ENCODE measurements at regions not wholly inside any gene's neighbourhood (a gene's known extent, or its start where the extent isn't known, plus 50 kb on each side); places are given as distances from the start of the nearest gene placed in this dataset.
A peak's percentile ranks its signal among the peaks of the same experiment; 100 is the strongest.
"Not testable (repeated sequence)": the region's sequence is repeated elsewhere in the genome, so short reads cannot be mapped to it uniquely, and the experiment has no call there.

DNA sequence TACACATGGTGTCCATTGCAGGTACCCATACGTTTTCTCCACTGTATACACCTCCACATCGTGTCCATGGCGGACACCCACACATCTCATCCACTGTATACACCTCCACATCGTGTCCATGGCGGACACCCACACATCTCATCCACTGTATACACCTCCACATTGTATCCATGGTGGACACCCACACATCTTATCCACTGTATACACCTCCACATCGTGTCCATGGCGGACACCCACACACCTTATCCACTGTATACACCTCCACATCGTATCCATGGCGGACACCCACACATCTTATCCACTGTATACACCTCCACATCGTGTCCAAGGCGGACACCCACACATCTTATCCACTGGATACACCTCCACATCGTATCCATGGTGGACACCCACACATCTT, 50.4 kb upstream of the TTC34 start:
- not testable (repeated sequence) for H3K4me3 ChIP-seq (ENCODE audit: low read depth, low read length); DNase-seq (ENCODE audit: low read depth in 4 of 6, low spot score in 6 of 6); H3K36me3 ChIP-seq (ENCODE audit: control insufficient read depth, insufficient read depth, low read length); H3K9me3 ChIP-seq (ENCODE audit: control insufficient read depth, insufficient read depth, low read length); H3K27me3 ChIP-seq (ENCODE audit: control insufficient read depth, insufficient read depth, low read length); H3K27ac ChIP-seq (ENCODE audit: low read depth, low read length)
- 92% methylated on average over 11 of the region's 12 CpGs for WGBS (ENCODE audit: insufficient coverage)
- peaks cover 17% of the 10 kb centered on the region for H3K4me1 ChIP-seq (ENCODE audit: control insufficient read depth, insufficient read depth, low read length)

DNA sequence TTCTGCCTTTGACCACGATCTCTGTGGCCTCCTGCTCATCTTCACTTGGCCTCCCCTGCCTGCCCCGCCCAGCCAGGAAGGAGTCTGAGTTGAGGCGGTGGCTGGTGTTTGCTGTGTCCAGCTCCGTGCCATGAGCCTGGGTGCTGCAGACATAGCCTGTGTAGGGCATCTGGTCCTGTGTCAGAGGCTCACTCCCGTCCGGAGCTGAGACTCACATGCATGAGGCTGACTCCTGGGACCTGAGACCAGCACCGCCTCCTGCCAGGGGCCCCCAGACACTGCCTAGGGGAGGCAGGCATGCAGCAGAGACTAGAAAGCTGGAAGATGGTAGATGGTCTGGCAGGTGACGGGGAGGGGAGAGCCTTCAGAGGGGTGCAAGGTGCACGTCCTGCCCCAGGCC, 52.2 kb upstream of the TTC34 start:
- Histone ChIP-seq H3K4me3 (ENCODE audit: low read depth, low read length) (no peak overlapping the region), H3K36me3 (ENCODE audit: control insufficient read depth, insufficient read depth, low read length) (no peaks in the 10 kb centered on the region), H3K27me3 (ENCODE audit: control insufficient read depth, insufficient read depth, low read length) (peaks cover 6% of the 10 kb centered on the region), H3K9me3 (ENCODE audit: control insufficient read depth, insufficient read depth, low read length) (no peaks in the 10 kb centered on the region), H3K4me1 (ENCODE audit: control insufficient read depth, insufficient read depth, low read length) (peaks cover 23% of the 10 kb centered on the region), H3K27ac (ENCODE audit: low read depth, low read length) (no peak overlapping the region)
- 96% methylated on average over 9 of the region's 9 CpGs for WGBS (ENCODE audit: insufficient coverage)
- DNase-seq (ENCODE audit: low read depth in 4 of 6, low spot score in 6 of 6) = no peak

DNA sequence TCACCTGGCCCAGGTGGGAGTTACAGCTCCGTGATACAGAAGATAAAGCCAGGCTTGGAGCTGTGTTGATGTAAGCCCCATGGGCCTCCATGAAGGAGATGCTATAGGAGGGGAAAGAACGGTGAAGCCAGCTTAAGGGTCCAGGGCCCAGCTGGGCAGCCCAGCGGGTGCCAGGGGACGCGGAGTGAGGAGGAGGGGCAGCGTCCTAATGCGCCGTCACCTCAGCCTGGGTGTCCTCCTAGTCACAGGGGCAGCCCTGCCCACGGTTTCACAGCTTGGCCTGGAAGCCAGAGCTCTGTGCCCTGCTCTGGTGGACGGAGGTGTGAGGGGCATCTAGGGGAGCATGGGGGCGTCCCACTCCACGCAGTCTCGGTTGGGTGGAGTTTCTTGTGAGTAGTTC, 52.7 kb upstream of the TTC34 start:
- H3K9me3 ChIP-seq (ENCODE audit: control insufficient read depth, insufficient read depth, low read length) = no peaks in the 10 kb centered on the region
- no peak overlapping the region for H3K4me3 ChIP-seq (ENCODE audit: low read depth, low read length)
- H3K27ac ChIP-seq (ENCODE audit: low read depth, low read length) = no peak overlapping the region
- H3K36me3 ChIP-seq (ENCODE audit: control insufficient read depth, insufficient read depth, low read length) = no peaks in the 10 kb centered on the region
- 91% methylated on average over 13 of the region's 13 CpGs for WGBS (ENCODE audit: insufficient coverage)
- H3K27me3 ChIP-seq (ENCODE audit: control insufficient read depth, insufficient read depth, low read length) = peaks cover 6% of the 10 kb centered on the region
- peaks cover 23% of the 10 kb centered on the region for H3K4me1 ChIP-seq (ENCODE audit: control insufficient read depth, insufficient read depth, low read length)
- DNase-seq (ENCODE audit: low read depth in 4 of 6, low spot score in 6 of 6) = no peak

DNA sequence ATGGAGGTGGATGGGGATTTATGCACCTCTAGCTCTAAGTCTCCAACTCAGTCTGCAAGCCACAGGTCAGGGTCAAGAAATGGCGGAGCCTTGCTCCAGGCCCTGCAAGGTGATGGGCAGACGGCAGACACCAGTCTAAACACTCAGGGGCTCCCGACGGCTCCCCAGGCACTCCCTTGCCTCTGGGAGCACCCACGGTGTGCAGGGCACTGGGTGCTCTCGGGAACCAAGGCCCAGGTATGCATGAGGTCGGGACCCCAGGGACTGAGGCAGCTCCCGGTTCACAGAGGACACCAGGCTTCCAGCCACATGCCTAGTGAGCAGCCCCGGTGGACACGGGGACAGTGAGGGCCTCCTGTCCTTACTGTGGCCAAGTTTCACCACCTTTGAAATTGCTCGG, 53.1 kb upstream of the TTC34 start:
- H3K27ac ChIP-seq (ENCODE audit: low read depth, low read length) = no peak overlapping the region
- no peaks in the 10 kb centered on the region for H3K9me3 ChIP-seq (ENCODE audit: control insufficient read depth, insufficient read depth, low read length)
- H3K27me3 ChIP-seq (ENCODE audit: control insufficient read depth, insufficient read depth, low read length) = peaks cover 6% of the 10 kb centered on the region
- WGBS (ENCODE audit: insufficient coverage) = 91% methylated on average over 11 of the region's 11 CpGs
- H3K4me3 ChIP-seq (ENCODE audit: low read depth, low read length) = no peak overlapping the region
- no peaks in the 10 kb centered on the region for H3K36me3 ChIP-seq (ENCODE audit: control insufficient read depth, insufficient read depth, low read length)
- no peak for DNase-seq (ENCODE audit: low read depth in 4 of 6, low spot score in 6 of 6)
- peaks cover 23% of the 10 kb centered on the region for H3K4me1 ChIP-seq (ENCODE audit: control insufficient read depth, insufficient read depth, low read length)

DNA sequence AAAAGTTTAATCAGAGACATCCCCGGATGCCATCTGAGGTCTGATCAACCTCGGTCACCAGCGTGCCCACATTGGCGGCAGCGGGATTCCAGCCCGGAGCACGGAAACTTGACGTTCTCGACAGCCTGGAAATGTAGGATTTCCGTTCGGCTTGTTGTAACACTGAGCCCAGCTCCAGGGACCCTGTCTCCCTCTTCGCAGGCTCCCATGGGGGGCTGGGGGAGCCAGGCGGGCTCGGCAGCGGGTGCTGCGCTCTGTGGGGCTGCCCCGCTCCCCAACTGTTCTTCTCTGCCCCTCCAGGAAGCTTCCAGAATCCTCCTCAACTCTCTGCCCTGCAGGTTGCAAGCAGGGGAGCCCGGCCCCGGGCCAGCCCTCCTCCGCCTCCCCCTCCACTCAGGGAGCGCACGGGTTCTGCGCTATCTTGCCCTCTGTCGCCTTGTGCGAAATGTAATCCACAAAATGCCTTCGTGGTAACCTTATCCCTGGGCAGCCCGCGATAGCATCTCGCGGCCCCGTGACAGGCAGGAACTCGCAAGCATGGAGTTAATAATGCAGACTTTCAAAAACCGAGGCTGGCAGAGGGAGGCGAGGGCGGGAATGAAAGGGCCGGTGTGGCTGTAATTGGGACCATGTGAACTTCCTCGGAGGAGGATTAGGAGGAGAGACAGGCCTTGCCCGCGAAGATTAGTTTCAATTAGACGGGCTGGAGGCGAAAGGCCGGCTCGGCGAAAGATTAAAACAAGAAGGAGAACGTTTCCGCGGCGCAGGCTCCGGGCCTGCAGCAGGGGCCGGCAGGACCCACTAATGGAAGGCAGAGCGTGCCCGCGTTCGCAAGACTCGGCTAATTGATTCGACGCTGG, 53.9 kb upstream of the TTC34 start:
- Histone ChIP-seq H3K27me3 (ENCODE audit: control insufficient read depth, insufficient read depth, low read length) (peaks cover 6% of the 10 kb centered on the region), H3K9me3 (ENCODE audit: control insufficient read depth, insufficient read depth, low read length) (no peaks in the 10 kb centered on the region), H3K4me3 (ENCODE audit: low read depth, low read length) (no peak overlapping the region), H3K36me3 (ENCODE audit: control insufficient read depth, insufficient read depth, low read length) (no peaks in the 10 kb centered on the region), H3K27ac (ENCODE audit: low read depth, low read length) (no peak overlapping the region), H3K4me1 (ENCODE audit: control insufficient read depth, insufficient read depth, low read length) (peaks cover 23% of the 10 kb centered on the region)
- WGBS (ENCODE audit: insufficient coverage) = 72% methylated on average over 57 of the region's 57 CpGs
- peak in 2 of 6 donors; percentile 28 to 42 for DNase-seq (ENCODE audit: low read depth in 4 of 6, low spot score in 6 of 6)

DNA sequence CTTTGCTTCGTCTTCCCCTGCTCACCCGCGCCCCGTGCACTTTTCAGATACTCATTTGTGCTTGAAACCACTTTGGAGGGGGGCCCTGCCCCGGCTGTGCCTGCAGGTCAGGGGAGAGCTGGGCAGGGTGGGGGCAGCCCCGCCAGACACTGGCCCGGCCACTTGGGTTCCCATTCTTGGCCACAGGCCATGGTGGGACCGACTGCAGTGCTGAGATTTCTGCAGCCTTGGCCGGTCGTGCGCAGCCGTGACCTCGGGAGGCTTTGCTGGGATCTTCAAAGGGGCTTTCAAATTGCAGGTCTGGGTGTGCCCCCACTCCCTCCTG, 54.5 kb upstream of the TTC34 start:
- 61% methylated on average over 11 of the region's 13 CpGs for WGBS (ENCODE audit: insufficient coverage)
- Histone ChIP-seq H3K4me1 (ENCODE audit: control insufficient read depth, insufficient read depth, low read length) (peaks cover 23% of the 10 kb centered on the region), H3K4me3 (ENCODE audit: low read depth, low read length) (no peak overlapping the region), H3K27ac (ENCODE audit: low read depth, low read length) (no peak overlapping the region), H3K36me3 (ENCODE audit: control insufficient read depth, insufficient read depth, low read length) (no peaks in the 10 kb centered on the region), H3K9me3 (ENCODE audit: control insufficient read depth, insufficient read depth, low read length) (no peaks in the 10 kb centered on the region), H3K27me3 (ENCODE audit: control insufficient read depth, insufficient read depth, low read length) (peaks cover 6% of the 10 kb centered on the region)
- DNase-seq (ENCODE audit: low read depth in 4 of 6, low spot score in 6 of 6) = no peak

DNA sequence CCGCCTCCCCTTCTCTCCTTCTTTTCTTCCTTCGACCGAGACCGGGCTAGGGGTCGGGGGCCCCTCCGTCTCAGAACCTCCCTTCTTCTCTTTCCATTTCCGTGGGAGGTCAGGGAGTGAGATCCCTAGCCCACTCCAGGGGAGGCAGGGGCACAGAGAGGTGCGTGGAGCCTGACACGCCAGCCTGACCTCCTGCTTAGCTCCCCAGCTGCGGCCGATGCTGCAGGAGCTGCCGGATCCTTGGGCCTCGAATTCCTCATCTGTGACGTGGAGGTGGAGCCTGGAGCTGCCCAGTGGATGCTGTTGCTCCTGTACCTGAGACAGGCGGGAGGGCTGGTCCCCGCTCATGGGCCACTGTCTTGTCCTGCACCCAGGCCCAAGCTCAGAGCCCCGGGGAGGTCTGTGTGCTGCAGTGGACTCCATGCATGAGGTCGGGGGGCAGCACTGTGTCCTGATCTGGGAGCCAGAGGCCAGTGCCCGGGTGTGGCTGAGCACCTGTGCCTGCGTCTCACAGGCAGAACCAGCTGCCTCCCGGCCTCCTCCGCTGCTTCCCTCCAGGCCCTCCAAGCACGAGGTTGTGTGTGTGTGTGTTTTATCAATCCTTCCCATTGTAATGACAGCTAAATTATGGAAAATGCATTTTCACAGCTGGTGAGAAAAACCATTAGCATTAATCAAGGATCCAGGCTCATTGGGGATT, 55.3 kb upstream of the TTC34 start:
- Histone ChIP-seq H3K4me3 (ENCODE audit: low read depth, low read length) (no peak overlapping the region), H3K4me1 (ENCODE audit: control insufficient read depth, insufficient read depth, low read length) (peaks cover 23% of the 10 kb centered on the region), H3K27me3 (ENCODE audit: control insufficient read depth, insufficient read depth, low read length) (peaks cover 6% of the 10 kb centered on the region), H3K27ac (ENCODE audit: low read depth, low read length) (no peak overlapping the region), H3K36me3 (ENCODE audit: control insufficient read depth, insufficient read depth, low read length) (no peaks in the 10 kb centered on the region), H3K9me3 (ENCODE audit: control insufficient read depth, insufficient read depth, low read length) (no peaks in the 10 kb centered on the region)
- DNase-seq (ENCODE audit: low read depth in 4 of 6, low spot score in 6 of 6) = peak in 1 of 6 donors; percentile 90
- 69% methylated on average over 14 of the region's 23 CpGs for WGBS (ENCODE audit: insufficient coverage)

DNA sequence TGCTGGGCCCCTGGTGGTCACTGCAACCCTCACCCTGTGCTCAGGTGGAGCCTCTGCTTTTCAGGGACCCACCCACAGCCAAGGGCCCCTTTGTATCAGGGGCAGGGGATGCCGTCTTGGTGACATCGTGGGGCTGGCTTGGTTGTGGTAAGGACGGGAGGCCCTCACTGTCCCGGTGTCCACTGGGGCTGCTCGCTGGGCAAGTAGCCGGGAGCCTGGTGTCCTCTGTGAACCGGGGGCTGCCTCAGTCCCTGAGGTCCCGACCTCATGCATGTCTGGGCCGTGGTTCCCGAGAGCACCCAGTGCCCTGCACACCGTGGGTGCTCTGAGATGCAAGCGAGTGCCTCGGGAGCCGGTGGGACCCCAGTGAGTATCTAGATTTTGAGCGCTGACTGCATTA, 56.0 kb upstream of the TTC34 start:
- no peaks in the 10 kb centered on the region for H3K36me3 ChIP-seq (ENCODE audit: control insufficient read depth, insufficient read depth, low read length)
- H3K4me3 ChIP-seq (ENCODE audit: low read depth, low read length) = no peak overlapping the region
- peaks cover 23% of the 10 kb centered on the region for H3K4me1 ChIP-seq (ENCODE audit: control insufficient read depth, insufficient read depth, low read length)
- no peak for DNase-seq (ENCODE audit: low read depth in 4 of 6, low spot score in 6 of 6)
- H3K9me3 ChIP-seq (ENCODE audit: control insufficient read depth, insufficient read depth, low read length) = no peaks in the 10 kb centered on the region
- no peak overlapping the region for H3K27ac ChIP-seq (ENCODE audit: low read depth, low read length)
- H3K27me3 ChIP-seq (ENCODE audit: control insufficient read depth, insufficient read depth, low read length) = peaks cover 6% of the 10 kb centered on the region
- WGBS (ENCODE audit: insufficient coverage) = 84% methylated on average over 11 of the region's 15 CpGs

DNA sequence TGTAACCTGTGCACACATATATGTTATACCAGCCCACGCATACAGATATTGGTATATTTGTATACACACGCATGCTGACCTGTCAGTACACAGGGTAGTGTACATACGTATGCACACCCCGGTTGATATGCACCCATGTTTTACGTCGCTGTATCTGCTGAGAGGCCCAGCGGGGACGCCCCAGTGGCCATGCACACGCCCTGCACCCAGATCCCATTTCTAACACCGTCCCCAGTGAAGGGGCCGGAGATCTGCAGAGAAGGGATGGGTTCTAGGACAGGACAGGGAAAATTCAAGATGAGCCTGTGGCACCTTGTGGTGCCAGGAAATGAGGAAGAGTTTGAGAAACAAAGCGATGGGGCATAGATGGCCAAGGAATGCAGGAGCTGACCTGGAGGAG, 57.2 kb upstream of the TTC34 start:
- H3K4me3 ChIP-seq (ENCODE audit: low read depth, low read length) = no peak overlapping the region
- DNase-seq (ENCODE audit: low read depth in 4 of 6, low spot score in 6 of 6) = no peak
- H3K4me1 ChIP-seq (ENCODE audit: control insufficient read depth, insufficient read depth, low read length) = peaks cover 23% of the 10 kb centered on the region
- H3K36me3 ChIP-seq (ENCODE audit: control insufficient read depth, insufficient read depth, low read length) = no peaks in the 10 kb centered on the region
- no peak overlapping the region for H3K27ac ChIP-seq (ENCODE audit: low read depth, low read length)
- WGBS (ENCODE audit: insufficient coverage) = 96% methylated on average over 4 of the region's 12 CpGs
- H3K27me3 ChIP-seq (ENCODE audit: control insufficient read depth, insufficient read depth, low read length) = peaks cover 6% of the 10 kb centered on the region
- no peaks in the 10 kb centered on the region for H3K9me3 ChIP-seq (ENCODE audit: control insufficient read depth, insufficient read depth, low read length)
